WTC11 (cell line): ENCODE measurements at regions not wholly inside any gene's neighbourhood (a gene's known extent, or its start where the extent isn't known, plus 50 kb on each side); places are given as distances from the start of the nearest gene placed in this dataset.

Source experiments
- CREB1 ChIP-seq: sonication (generic); formaldehyde crosslinking; IDR thresholded peaks from 2 replicates; pipeline ENCODE4 v1.8.0; 2023; ENCODE audit warnings: mild to moderate bottlenecking, missing genetic modification reagents
- CTCF ChIP-seq: fragments of 200-600 bp; IDR thresholded peaks from 2 replicates; pipeline ENCODE4 v1.8.0; 2022; ENCODE audit warnings: antibody characterized with exemption
- GABPB1 ChIP-seq: sonication (generic); formaldehyde crosslinking; IDR thresholded peaks from 2 replicates; pipeline ENCODE4 v1.8.1; 2023; ENCODE audit warnings: mild to moderate bottlenecking, missing genetic modification reagents
- SP1 ChIP-seq: sonication (generic); formaldehyde crosslinking; conservative IDR thresholded peaks from 2 replicates; pipeline ENCODE4 v1.8.1; 2022; ENCODE audit warnings: missing genetic modification reagents
- STAT6 ChIP-seq: sonication (generic); formaldehyde crosslinking; conservative IDR thresholded peaks from 2 replicates; pipeline ENCODE4 v1.8.1; 2023; ENCODE audit warnings: mild to moderate bottlenecking, low read depth, missing genetic modification reagents, moderate library complexity
- TCF7 ChIP-seq: sonication (generic); formaldehyde crosslinking; IDR thresholded peaks from 2 replicates; pipeline ENCODE4 v1.8.0; 2022; ENCODE audit warnings: mild to moderate bottlenecking, low read depth, missing genetic modification reagents, moderate library complexity
- ZNF317 ChIP-seq: sonication (generic); formaldehyde crosslinking; IDR thresholded peaks from 2 replicates; pipeline ENCODE4 v1.8.1; 2023; ENCODE audit warnings: low read depth, mild to moderate bottlenecking, moderate library complexity, missing genetic modification reagents, borderline replicate concordance
- ZNF671 ChIP-seq: fragments of 250-450 bp; sonication (Bioruptor Pico); IDR thresholded peaks from 2 replicates; pipeline ENCODE4 v1.8.0; 2021; ENCODE audit warnings: mild to moderate bottlenecking
- TF ChIP-seq, protein P1 (sequence below): sonication (generic); formaldehyde crosslinking; conservative IDR thresholded peaks from 2 replicates; pipeline ENCODE4 v1.8.1; 2022; ENCODE audit warnings: mild to moderate bottlenecking, missing genetic modification reagents
- TF ChIP-seq, protein P2 (sequence below): sonication (generic); formaldehyde crosslinking; IDR thresholded peaks from 2 replicates; pipeline ENCODE4 v1.8.1; 2022; ENCODE audit warnings: mild to moderate bottlenecking, missing genetic modification reagents, moderate library complexity, borderline replicate concordance

DNA sequence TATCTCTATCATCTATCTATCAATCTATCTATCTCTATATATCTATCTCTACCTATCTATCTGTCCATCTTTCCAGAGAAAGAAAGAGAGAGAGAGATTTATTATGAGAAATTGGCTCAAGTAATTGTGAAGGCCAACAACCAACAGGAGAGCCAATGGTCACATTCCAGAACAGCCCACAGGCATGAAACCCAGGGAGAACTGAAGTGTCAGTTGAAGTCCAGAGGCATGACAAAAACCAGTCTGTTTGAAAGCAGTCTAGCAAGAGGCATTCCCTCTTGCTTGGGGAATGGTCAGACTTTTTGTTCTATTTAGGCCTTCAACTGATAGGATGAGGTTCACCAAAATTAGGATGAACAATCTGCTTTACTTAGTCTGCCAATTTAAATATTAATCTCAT, 87.6 kb upstream of the PLCXD3 start:
- TF ChIP-seq TCF7 (CRISPR knock-in tag) (no peak), SP1 (no peak), CTCF (no peak), CREB1 (CRISPR knock-in tag) (no peak), ZNF317 (CRISPR knock-in tag) (no peak), STAT6 (CRISPR knock-in tag) (no peak), ZNF671 (CRISPR knock-in tag) (no peak), GABPB1 (CRISPR knock-in tag) (no peak)
- TF ChIP-seq, protein P1, sequence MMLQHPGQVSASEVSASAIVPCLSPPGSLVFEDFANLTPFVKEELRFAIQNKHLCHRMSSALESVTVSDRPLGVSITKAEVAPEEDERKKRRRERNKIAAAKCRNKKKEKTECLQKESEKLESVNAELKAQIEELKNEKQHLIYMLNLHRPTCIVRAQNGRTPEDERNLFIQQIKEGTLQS: no peak
- TF ChIP-seq, protein P2, sequence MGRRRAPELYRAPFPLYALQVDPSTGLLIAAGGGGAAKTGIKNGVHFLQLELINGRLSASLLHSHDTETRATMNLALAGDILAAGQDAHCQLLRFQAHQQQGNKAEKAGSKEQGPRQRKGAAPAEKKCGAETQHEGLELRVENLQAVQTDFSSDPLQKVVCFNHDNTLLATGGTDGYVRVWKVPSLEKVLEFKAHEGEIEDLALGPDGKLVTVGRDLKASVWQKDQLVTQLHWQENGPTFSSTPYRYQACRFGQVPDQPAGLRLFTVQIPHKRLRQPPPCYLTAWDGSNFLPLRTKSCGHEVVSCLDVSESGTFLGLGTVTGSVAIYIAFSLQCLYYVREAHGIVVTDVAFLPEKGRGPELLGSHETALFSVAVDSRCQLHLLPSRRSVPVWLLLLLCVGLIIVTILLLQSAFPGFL (CRISPR knock-in tag): no peak
